Parathyroid adenoma (tissue), 2 donors: ENCODE measurements at regions not wholly inside any gene's neighbourhood (a gene's known extent, or its start where the extent isn't known, plus 50 kb on each side); places are given as distances from the start of the nearest gene placed in this dataset.

Experiments
- H2AFZ ChIP-seq: fragments of 300-600 bp; sonication (generic); one replicate; pipeline ENCODE4 v1.7.0; 2017; ENCODE audit warnings: antibody characterized with exemption, mild to moderate bottlenecking
- H3K27ac ChIP-seq: fragments of 300-600 bp; sonication (generic); one replicate; pipeline ENCODE4 v1.7.0; 2017
- H3K27me3 ChIP-seq: fragments of 300-600 bp; sonication (generic); one replicate; pipeline ENCODE4 v1.7.0; 2017; ENCODE audit warnings: low read length; ENCODE audit not compliant: control insufficient read depth, insufficient read depth
- H3K36me3 ChIP-seq: fragments of 300-600 bp; sonication (generic); one replicate; pipeline ENCODE4 v1.7.0; 2017; ENCODE audit warnings: low read length; ENCODE audit not compliant: control insufficient read depth, insufficient read depth
- H3K4me1 ChIP-seq: fragments of 300-600 bp; sonication (generic); one replicate; pipeline ENCODE4 v1.7.0; 2017; ENCODE audit warnings: control low read depth
- H3K4me2 ChIP-seq: fragments of 300-600 bp; sonication (generic); one replicate; pipeline ENCODE4 v1.7.0; 2017; ENCODE audit warnings: low read length
- H3K4me3 ChIP-seq: fragments of 300-600 bp; sonication (generic); one replicate; pipeline ENCODE4 v1.7.0; 2017; ENCODE audit warnings: low read depth, low read length
- H3K79me2 ChIP-seq: fragments of 300-600 bp; sonication (generic); one replicate; pipeline ENCODE4 v1.7.0; 2017; ENCODE audit warnings: control low read depth
- H3K9ac ChIP-seq: fragments of 300-600 bp; sonication (generic); one replicate; pipeline ENCODE4 v1.7.0; 2017; ENCODE audit warnings: mild to moderate bottlenecking
- H3K9me3 ChIP-seq: fragments of 300-600 bp; sonication (generic); one replicate; pipeline ENCODE4 v1.7.0; 2017; ENCODE audit warnings: low read length; ENCODE audit not compliant: control insufficient read depth
- CTCF ChIP-seq: fragments of 300-600 bp; sonication (generic); IDR thresholded peaks from one replicate; pipeline ENCODE4 v1.7.0; 2017; ENCODE audit warnings: antibody characterized with exemption, mild to moderate bottlenecking
- donor health status: primary hyperparathyroidism.

GRCh38 chr1:29547300-29547699 lies 311.0 kb downstream of the PTPRU start:
- no peaks in the 10 kb centered on the region for H3K4me1 ChIP-seq
- H3K9me3 ChIP-seq: no peaks in the 10 kb centered on the region
- H3K79me2 ChIP-seq: no peaks in the 10 kb centered on the region
- H3K4me3 ChIP-seq: no peak overlapping the region
- H3K9ac ChIP-seq: no peak overlapping the region
- no peak for TF ChIP-seq CTCF
- H3K27ac ChIP-seq: no peak overlapping the region
- H3K27me3 ChIP-seq: peaks cover 5% of the 10 kb centered on the region
- no peak overlapping the region for H3K4me2 ChIP-seq
- H2AFZ ChIP-seq: no peak overlapping the region
- H3K36me3 ChIP-seq: no peaks in the 10 kb centered on the region

- Histone ChIP-seq H2AFZ (no peak overlapping the region), H3K9me3 (no peaks in the 10 kb centered on the region), H3K79me2 (no peaks in the 10 kb centered on the region), H3K27ac (no peak overlapping the region), H3K9ac (no peak overlapping the region), H3K27me3 (peaks cover 4% of the 10 kb centered on the region), H3K4me1 (no peaks in the 10 kb centered on the region), H3K4me2 (no peak overlapping the region), H3K4me3 (no peak overlapping the region), H3K36me3 (no peaks in the 10 kb centered on the region)
- no peak for TF ChIP-seq CTCF
These were observed 310.2 kb downstream of the PTPRU start for GRCh38 chr1:29546496-29546895.

- Histone ChIP-seq H3K4me3 (no peak overlapping the region), H3K9ac (no peak overlapping the region), H3K4me2 (no peak overlapping the region), H3K27me3 (no peaks in the 10 kb centered on the region), H3K36me3 (no peaks in the 10 kb centered on the region), H3K9me3 (no peaks in the 10 kb centered on the region), H3K4me1 (no peaks in the 10 kb centered on the region), H3K27ac (no peak overlapping the region), H2AFZ (no peak overlapping the region), H3K79me2 (no peaks in the 10 kb centered on the region)
- TF ChIP-seq CTCF: no peak
These were observed 308.1 kb downstream of the PTPRU start for GRCh38 chr1:29544406-29544805.

- Histone ChIP-seq H3K36me3 (no peaks in the 10 kb centered on the region), H3K9me3 (no peaks in the 10 kb centered on the region), H3K4me3 (no peak overlapping the region), H3K4me1 (no peaks in the 10 kb centered on the region), H3K27ac (no peak overlapping the region), H3K27me3 (no peaks in the 10 kb centered on the region), H3K79me2 (no peaks in the 10 kb centered on the region), H2AFZ (no peak overlapping the region), H3K9ac (no peak overlapping the region), H3K4me2 (no peak overlapping the region)
- no peak for TF ChIP-seq CTCF
These were observed 307.3 kb downstream of the PTPRU start for GRCh38 chr1:29543586-29543985.

DNA sequence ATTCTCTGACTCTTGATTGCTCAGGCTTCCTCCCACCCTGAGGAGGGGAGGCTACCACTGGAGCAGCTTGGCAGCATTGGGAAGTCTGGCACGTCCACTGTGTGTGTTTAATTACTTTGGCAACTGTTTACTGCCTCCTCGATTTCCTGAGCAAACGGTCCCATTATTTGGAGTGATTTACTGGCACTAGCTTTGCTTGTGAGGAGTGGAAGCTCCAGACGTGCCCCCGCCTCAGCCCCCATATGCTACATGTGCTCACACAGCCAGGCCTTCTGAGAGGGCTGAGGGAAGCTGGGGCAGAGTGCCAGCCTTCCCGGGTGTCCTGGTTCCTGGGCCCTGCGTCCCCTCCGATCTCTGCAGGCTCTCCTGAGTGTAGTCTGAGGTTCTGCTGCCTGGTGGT lies 306.2 kb downstream of the PTPRU start:
- Histone ChIP-seq H3K27me3 (no peaks in the 10 kb centered on the region), H3K4me1 (no peaks in the 10 kb centered on the region), H3K4me3 (no peak overlapping the region), H3K79me2 (no peaks in the 10 kb centered on the region), H3K27ac (no peak overlapping the region), H3K9me3 (no peaks in the 10 kb centered on the region), H2AFZ (no peak overlapping the region), H3K4me2 (no peak overlapping the region), H3K36me3 (no peaks in the 10 kb centered on the region), H3K9ac (no peak overlapping the region)
- TF ChIP-seq CTCF: no peak
